PC-9 (cell line): ENCODE measurements at regions not wholly inside any gene's neighbourhood (a gene's known extent, or its start where the extent isn't known, plus 50 kb on each side); places are given as distances from the start of the nearest gene placed in this dataset.

Experiments
- BruUV-seq: library from RNA; stranded (reverse); fragments of 400-500 nt; replicated peaks from 2 replicates; lab custom pipeline; 2021; lab: Mats Ljungman, UMichigan
- CTCF ChIA-PET: fragments of 300-600 bp; sonication (Branson Sonifier 250); formaldehyde crosslinking; loops from one replicate; lab custom pipeline; 2022; ENCODE audit warnings: antibody characterized with exemption; lab: Charles Lee
- POLR2A ChIA-PET: fragments of 300-600 bp; sonication (Branson Sonifier 250); formaldehyde crosslinking; loops from one replicate; lab custom pipeline; 2022; ENCODE audit warnings: antibody characterized with exemption; ENCODE audit not compliant: unreplicated experiment; lab: Charles Lee
- DNase-seq, 2 experiments: peaks; one replicate each; pipeline versions ENCODE4 v3.0.0 to v3.0.0-alpha.2; 2015 to 2022; ENCODE audit warnings: mixed read lengths in 1 of 2
- H2AFZ ChIP-seq: fragments of 200-600 bp; sonication (generic); 2 replicates; pipeline ENCODE4 v1.8.1; 2017; ENCODE audit warnings: antibody characterized with exemption
- H3F3A ChIP-seq: fragments of 200-600 bp; sonication (generic); 2 replicates; pipeline ENCODE4 v1.8.1; 2017; ENCODE audit warnings: antibody characterized with exemption, mild to moderate bottlenecking, low read depth; ENCODE audit not compliant: insufficient read depth
- H3K27ac ChIP-seq: fragments of 200-600 bp; sonication (generic); 2 replicates; pipeline ENCODE4 v1.6.1; 2016; ENCODE audit warnings: mixed run types
- H3K27me3 ChIP-seq: fragments of 200-600 bp; sonication (generic); 2 replicates; pipeline ENCODE4 v1.6.1; 2016; ENCODE audit warnings: low read depth, mixed run types; ENCODE audit not compliant: insufficient read depth
- H3K36me3 ChIP-seq: fragments of 200-600 bp; sonication (generic); 2 replicates; pipeline ENCODE4 v1.6.1; 2016; ENCODE audit warnings: low read depth, mixed run types
- H3K4me1 ChIP-seq: fragments of 200-600 bp; sonication (generic); replicated peaks from 2 replicates; pipeline ENCODE4 v1.6.1; 2016; ENCODE audit warnings: mixed run types; ENCODE audit not compliant: insufficient read depth
- H3K4me2 ChIP-seq: fragments of 200-600 bp; sonication (generic); 2 replicates; pipeline ENCODE4 v1.6.1; 2017; ENCODE audit warnings: mixed run types
- H3K4me3 ChIP-seq: fragments of 200-600 bp; sonication (generic); 2 replicates; pipeline ENCODE4 v1.6.1; 2016; ENCODE audit warnings: mixed run types
- H3K79me2 ChIP-seq: fragments of 200-600 bp; sonication (generic); 2 replicates; pipeline ENCODE4 v1.6.1; 2017; ENCODE audit warnings: low read depth, mixed run types
- H3K9me2 ChIP-seq: fragments of 200-600 bp; sonication (generic); 2 replicates; pipeline ENCODE4 v1.8.1; 2017; ENCODE audit warnings: mild to moderate bottlenecking; ENCODE audit not compliant: insufficient read depth
- H3K9me3 ChIP-seq: fragments of 200-600 bp; sonication (generic); 2 replicates; pipeline ENCODE4 v1.8.1; 2016; ENCODE audit warnings: low read depth; ENCODE audit not compliant: insufficient read depth
- H4K20me1 ChIP-seq: fragments of 200-600 bp; sonication (generic); 2 replicates; pipeline ENCODE4 v1.8.1; 2017; ENCODE audit not compliant: insufficient read depth
- EZH2 ChIP-seq: fragments of 200-600 bp; sonication (generic); IDR thresholded peaks from 2 replicates; pipeline ENCODE4 v1.8.0; 2017; ENCODE audit warnings: antibody characterized with exemption, low read depth
- intact Hi-C: fragments of 100-400 bp; cut with micrococcal nuclease; formaldehyde crosslinking; loops from one replicate; pipeline ENCODE4 v1.10.0; 2022; ENCODE audit not compliant: unreplicated experiment
- TF ChIP-seq, protein P1 (sequence below): fragments of 200-600 bp; sonication (generic); conservative IDR thresholded peaks from 2 replicates; pipeline ENCODE4 v1.6.1; 2017; ENCODE audit warnings: mixed run types, antibody characterized with exemption, mild to moderate bottlenecking, moderate library complexity

GRCh38 chr5:4881366-4882002 is 258.6 kb upstream of the ADAMTS16 start:
- no TSS peak for BruUV-seq
- Histone ChIP-seq H4K20me1 (no peaks in the 10 kb centered on the region), H3F3A (no peaks in the 10 kb centered on the region), H3K4me2 (no peak overlapping the region), H3K36me3 (no peaks in the 10 kb centered on the region), H3K27me3 (peaks cover 95% of the 10 kb centered on the region), H3K27ac (no peak overlapping the region), H3K4me1 (no peaks in the 10 kb centered on the region), H3K9me3 (no peaks in the 10 kb centered on the region), H3K9me2 (no peaks in the 10 kb centered on the region), H3K79me2 (no peaks in the 10 kb centered on the region), H2AFZ (no peak overlapping the region), H3K4me3 (no peak overlapping the region)
- no peak for TF ChIP-seq EZH2
- TF ChIP-seq, protein P1, sequence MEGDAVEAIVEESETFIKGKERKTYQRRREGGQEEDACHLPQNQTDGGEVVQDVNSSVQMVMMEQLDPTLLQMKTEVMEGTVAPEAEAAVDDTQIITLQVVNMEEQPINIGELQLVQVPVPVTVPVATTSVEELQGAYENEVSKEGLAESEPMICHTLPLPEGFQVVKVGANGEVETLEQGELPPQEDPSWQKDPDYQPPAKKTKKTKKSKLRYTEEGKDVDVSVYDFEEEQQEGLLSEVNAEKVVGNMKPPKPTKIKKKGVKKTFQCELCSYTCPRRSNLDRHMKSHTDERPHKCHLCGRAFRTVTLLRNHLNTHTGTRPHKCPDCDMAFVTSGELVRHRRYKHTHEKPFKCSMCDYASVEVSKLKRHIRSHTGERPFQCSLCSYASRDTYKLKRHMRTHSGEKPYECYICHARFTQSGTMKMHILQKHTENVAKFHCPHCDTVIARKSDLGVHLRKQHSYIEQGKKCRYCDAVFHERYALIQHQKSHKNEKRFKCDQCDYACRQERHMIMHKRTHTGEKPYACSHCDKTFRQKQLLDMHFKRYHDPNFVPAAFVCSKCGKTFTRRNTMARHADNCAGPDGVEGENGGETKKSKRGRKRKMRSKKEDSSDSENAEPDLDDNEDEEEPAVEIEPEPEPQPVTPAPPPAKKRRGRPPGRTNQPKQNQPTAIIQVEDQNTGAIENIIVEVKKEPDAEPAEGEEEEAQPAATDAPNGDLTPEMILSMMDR, result no peak
- ChIA-PET CTCF (no interaction called here), POLR2A (no interaction called here)
- intact Hi-C loops, result no loop called here
- peak in 1 of 2 experiments; percentile 22 for DNase-seq

DNA sequence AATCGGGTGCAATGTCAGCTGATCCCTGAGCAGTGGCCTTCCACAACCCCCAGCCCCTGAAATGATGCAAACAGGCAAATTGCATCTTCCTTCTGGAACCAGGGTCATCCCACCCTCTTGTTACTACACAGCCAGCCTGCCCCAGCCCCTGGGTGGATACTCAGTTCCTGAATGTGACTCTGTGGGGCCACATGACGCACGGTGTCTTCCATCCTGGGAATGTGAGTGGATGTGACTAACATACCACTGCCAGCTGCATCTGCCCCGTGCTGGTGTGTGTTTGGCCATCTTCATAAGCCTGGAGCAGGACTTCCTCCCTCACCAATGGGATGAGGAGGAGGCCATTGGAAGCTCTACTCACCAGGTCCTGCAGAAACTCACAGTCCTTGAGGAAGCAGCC is 257.9 kb upstream of the ADAMTS16 start:
- ChIA-PET POLR2A (no interaction called here), CTCF (no interaction called here)
- intact Hi-C loops, result no loop called here
- Histone ChIP-seq H3K27ac (no peak overlapping the region), H3K79me2 (no peaks in the 10 kb centered on the region), H3K9me3 (no peaks in the 10 kb centered on the region), H3K9me2 (no peaks in the 10 kb centered on the region), H3K36me3 (no peaks in the 10 kb centered on the region), H3K4me1 (no peaks in the 10 kb centered on the region), H4K20me1 (no peaks in the 10 kb centered on the region), H3K4me2 (no peak overlapping the region), H3K27me3 (peaks cover 93% of the 10 kb centered on the region), H3K4me3 (no peak overlapping the region), H3F3A (no peaks in the 10 kb centered on the region), H2AFZ (no peak overlapping the region)
- TF ChIP-seq, protein P1, result no peak
- no peak for TF ChIP-seq EZH2
- BruUV-seq, result no TSS peak
- peak in 1 of 2 experiments; percentile 31 for DNase-seq

GRCh38 chr5:4883360-4883759 is 256.8 kb upstream of the ADAMTS16 start:
- no peaks in the 10 kb centered on the region for H3K79me2 ChIP-seq
- POLR2A ChIA-PET, result no interaction called here
- no peaks in the 10 kb centered on the region for H3F3A ChIP-seq
- no peak overlapping the region for H3K4me3 ChIP-seq
- no peaks in the 10 kb centered on the region for H3K9me2 ChIP-seq
- TF ChIP-seq, protein P1, result no peak
- no peak for TF ChIP-seq EZH2
- no peaks in the 10 kb centered on the region for H3K9me3 ChIP-seq
- no peak overlapping the region for H2AFZ ChIP-seq
- peak in 1 of 2 experiments; percentile 4 for DNase-seq
- CTCF ChIA-PET, result no interaction called here
- H3K36me3 ChIP-seq, result no peaks in the 10 kb centered on the region
- no peak overlapping the region for H3K4me2 ChIP-seq
- BruUV-seq, result no TSS peak
- H3K4me1 ChIP-seq, result no peaks in the 10 kb centered on the region
- H4K20me1 ChIP-seq, result no peaks in the 10 kb centered on the region
- peaks cover 84% of the 10 kb centered on the region for H3K27me3 ChIP-seq
- intact Hi-C loops, result no loop called here
- H3K27ac ChIP-seq, result no peak overlapping the region
